Neural crest cell (in vitro differentiated cells): ENCODE measurements at regions not wholly inside any gene's neighbourhood (a gene's known extent, or its start where the extent isn't known, plus 50 kb on each side); places are given as distances from the start of the nearest gene placed in this dataset.

ENCODE experiments used
- DNase-seq: peaks from one replicate; pipeline ENCODE4 v3.0.0; 2021; ENCODE audit warnings: low read depth, mixed read lengths, low spot score
- H3K27ac Mint-ChIP-seq: one replicate; pipeline ENCODE4 v1.8.0; 2021; ENCODE audit warnings: mild to moderate bottlenecking, mixed read lengths; ENCODE audit not compliant: unreplicated experiment
- H3K27me3 Mint-ChIP-seq: 2 replicates; pipeline ENCODE4 v1.8.0; 2021; ENCODE audit warnings: low read depth, mild to moderate bottlenecking, mixed read lengths
- H3K36me3 Mint-ChIP-seq: 2 replicates; pipeline ENCODE4 v1.8.0; 2021; ENCODE audit warnings: low read depth, mild to moderate bottlenecking, mixed read lengths
- H3K4me1 Mint-ChIP-seq: 2 replicates; pipeline ENCODE4 v1.8.0; 2021; ENCODE audit warnings: mixed read lengths
- H3K4me3 Mint-ChIP-seq: one replicate; pipeline ENCODE4 v1.8.0; 2021; ENCODE audit warnings: mild to moderate bottlenecking, mixed read lengths
- H3K9me3 Mint-ChIP-seq: 2 replicates; pipeline ENCODE4 v1.8.0; 2021; ENCODE audit warnings: mixed read lengths
- TF ChIP-seq, protein P1 (sequence below): fragments of 200-600 bp; sonication (generic); conservative IDR thresholded peaks from 2 replicates; pipeline ENCODE4 v1.5.0; 2021; ENCODE audit warnings: antibody characterized with exemption, mild to moderate bottlenecking

DNA sequence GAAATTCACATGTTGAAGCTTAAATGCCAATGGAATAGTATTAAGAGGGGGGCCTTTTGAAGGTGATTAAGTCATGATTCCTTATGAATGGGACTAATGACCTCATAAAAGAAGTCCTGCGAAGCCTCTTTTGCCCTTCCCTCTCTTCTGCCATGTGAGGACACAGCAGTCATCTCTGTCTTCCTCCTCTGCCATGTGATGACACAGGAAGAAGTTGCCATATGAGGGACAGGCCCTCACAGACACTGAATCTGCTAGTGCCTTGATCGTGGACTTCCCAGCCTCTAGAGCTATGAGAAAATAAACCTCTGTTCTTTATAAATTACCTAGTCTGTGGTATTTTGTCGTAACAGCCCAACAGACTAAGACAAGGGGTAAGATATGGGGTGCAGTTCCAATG is 100.7 kb downstream of the VCPKMT start:
- Mint-ChIP-seq H3K36me3 (no peaks in the 10 kb centered on the region), H3K4me3 (no peak overlapping the region), H3K27me3 (no peaks in the 10 kb centered on the region), H3K9me3 (peaks cover 7% of the 10 kb centered on the region), H3K4me1 (no peaks in the 10 kb centered on the region), H3K27ac (no peak overlapping the region)
- TF ChIP-seq, protein P1, sequence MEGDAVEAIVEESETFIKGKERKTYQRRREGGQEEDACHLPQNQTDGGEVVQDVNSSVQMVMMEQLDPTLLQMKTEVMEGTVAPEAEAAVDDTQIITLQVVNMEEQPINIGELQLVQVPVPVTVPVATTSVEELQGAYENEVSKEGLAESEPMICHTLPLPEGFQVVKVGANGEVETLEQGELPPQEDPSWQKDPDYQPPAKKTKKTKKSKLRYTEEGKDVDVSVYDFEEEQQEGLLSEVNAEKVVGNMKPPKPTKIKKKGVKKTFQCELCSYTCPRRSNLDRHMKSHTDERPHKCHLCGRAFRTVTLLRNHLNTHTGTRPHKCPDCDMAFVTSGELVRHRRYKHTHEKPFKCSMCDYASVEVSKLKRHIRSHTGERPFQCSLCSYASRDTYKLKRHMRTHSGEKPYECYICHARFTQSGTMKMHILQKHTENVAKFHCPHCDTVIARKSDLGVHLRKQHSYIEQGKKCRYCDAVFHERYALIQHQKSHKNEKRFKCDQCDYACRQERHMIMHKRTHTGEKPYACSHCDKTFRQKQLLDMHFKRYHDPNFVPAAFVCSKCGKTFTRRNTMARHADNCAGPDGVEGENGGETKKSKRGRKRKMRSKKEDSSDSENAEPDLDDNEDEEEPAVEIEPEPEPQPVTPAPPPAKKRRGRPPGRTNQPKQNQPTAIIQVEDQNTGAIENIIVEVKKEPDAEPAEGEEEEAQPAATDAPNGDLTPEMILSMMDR: no peak
- DNase-seq: no peak

DNA sequence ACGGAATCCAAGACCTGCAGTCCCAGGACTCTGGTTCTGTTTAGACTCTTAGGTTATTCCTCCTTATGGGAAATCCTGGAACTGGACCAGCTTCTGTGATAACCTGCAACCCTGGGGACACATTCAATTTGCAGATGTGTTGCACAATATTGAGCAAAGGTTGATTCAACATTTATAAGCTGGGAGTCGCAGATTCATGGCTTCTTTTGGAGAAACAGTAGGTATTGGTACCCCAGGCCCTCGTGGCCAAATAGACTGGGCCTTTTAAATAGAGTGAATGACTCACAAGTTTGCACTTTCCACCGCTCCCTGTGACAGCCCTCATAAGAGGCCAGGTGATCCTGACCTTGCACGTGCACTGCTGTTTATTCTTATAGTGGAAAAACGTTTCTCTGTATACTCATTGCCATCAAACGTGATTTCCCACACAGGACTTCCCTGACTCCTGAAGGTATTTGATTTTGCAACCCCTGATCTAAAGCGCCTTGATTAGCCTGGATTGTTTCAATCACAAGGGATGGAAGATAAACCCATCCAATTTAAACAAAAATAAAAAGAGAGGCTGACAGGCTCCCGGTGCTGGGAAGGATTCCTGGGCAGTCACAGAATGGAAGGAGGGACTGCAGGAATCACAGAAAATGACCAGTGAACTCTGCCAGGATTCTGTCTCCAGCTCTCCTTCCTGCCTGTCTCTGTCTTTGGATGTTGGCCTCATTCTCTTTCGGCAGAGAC is 98.0 kb downstream of the VCPKMT start:
- Mint-ChIP-seq H3K27ac (no peak overlapping the region), H3K4me3 (no peak overlapping the region), H3K4me1 (no peaks in the 10 kb centered on the region), H3K36me3 (no peaks in the 10 kb centered on the region), H3K27me3 (no peaks in the 10 kb centered on the region), H3K9me3 (peaks cover 9% of the 10 kb centered on the region)
- TF ChIP-seq, protein P1: no peak
- no peak for DNase-seq

DNA sequence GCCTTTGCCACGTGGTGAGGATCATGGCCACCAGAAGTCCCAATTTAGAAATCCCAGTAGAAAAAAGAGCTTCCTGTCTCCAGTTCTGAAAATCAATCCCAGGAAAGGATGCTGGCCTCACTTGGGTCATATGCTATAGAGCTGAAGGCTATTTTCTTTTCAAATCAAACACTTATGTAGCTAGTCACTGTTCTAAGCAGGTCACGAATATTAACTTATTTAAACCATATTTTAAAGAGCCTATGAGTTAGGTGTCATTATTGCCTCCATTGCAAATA is 97.5 kb downstream of the VCPKMT start:
- H3K9me3 Mint-ChIP-seq: peaks cover 9% of the 10 kb centered on the region
- no peaks in the 10 kb centered on the region for H3K27me3 Mint-ChIP-seq
- no peak overlapping the region for H3K27ac Mint-ChIP-seq
- no peaks in the 10 kb centered on the region for H3K4me1 Mint-ChIP-seq
- H3K4me3 Mint-ChIP-seq: no peak overlapping the region
- no peaks in the 10 kb centered on the region for H3K36me3 Mint-ChIP-seq
- DNase-seq: no peak
- TF ChIP-seq, protein P1: no peak

DNA sequence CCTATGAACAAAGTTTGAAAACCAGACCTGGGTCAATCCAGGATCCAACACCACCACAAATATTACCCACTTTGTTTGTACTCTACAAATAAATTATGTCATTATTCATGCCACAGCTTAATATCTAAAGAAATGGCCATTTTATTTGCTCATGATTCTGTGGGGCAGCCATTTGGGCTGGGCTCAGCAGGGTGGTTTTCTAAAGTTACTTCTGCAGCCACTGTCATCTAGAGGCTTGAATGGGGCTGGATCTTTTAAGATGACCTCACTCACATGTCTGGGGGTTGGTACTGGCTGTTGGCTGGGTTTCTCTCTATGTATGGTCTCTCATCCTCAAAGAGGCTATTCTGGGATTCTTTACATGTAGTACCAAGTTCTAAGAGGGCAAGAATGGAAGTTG is 96.2 kb downstream of the VCPKMT start:
- TF ChIP-seq, protein P1: no peak
- no peak overlapping the region for H3K4me3 Mint-ChIP-seq
- H3K9me3 Mint-ChIP-seq: peaks cover 9% of the 10 kb centered on the region
- no peak overlapping the region for H3K27ac Mint-ChIP-seq
- DNase-seq: no peak
- H3K4me1 Mint-ChIP-seq: no peaks in the 10 kb centered on the region
- H3K36me3 Mint-ChIP-seq: no peaks in the 10 kb centered on the region
- H3K27me3 Mint-ChIP-seq: no peaks in the 10 kb centered on the region

- no peaks in the 10 kb centered on the region for H3K36me3 Mint-ChIP-seq
- H3K4me1 Mint-ChIP-seq: no peaks in the 10 kb centered on the region
- no peak for DNase-seq
- H3K4me3 Mint-ChIP-seq: no peak overlapping the region
- no peaks in the 10 kb centered on the region for H3K27me3 Mint-ChIP-seq
- no peak overlapping the region for H3K27ac Mint-ChIP-seq
- peaks cover 9% of the 10 kb centered on the region for H3K9me3 Mint-ChIP-seq
- TF ChIP-seq, protein P1: no peak
Measured at GRCh38 chr14:50020799-50021198, 95.6 kb downstream of the VCPKMT start.
